ENCODE measurements at regions not wholly inside any gene's neighbourhood (a gene's known extent, or its start where the extent isn't known, plus 50 kb on each side); places are given as distances from the start of the nearest gene placed in this dataset.

DNA sequence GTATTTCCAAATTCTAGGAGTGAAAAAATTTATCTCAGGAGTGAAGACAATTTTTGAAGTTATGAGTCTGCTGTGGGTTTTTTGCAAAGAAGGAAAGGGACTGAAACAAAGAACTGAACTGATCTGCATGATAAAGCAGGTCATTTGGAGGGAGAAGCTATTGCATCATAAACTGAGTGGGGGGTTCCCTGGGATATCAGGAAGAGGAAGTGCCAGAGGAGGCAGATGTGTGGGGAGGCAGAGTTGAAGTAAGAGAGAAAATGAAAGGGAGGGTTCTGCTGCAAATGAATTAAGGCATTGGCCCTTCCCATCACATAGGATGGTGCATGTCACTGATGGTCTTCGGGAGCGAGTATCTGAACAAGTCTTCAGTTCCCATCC, 379.2 kb downstream of the VPS13C start:
- no peak for DNase-seq

DNA sequence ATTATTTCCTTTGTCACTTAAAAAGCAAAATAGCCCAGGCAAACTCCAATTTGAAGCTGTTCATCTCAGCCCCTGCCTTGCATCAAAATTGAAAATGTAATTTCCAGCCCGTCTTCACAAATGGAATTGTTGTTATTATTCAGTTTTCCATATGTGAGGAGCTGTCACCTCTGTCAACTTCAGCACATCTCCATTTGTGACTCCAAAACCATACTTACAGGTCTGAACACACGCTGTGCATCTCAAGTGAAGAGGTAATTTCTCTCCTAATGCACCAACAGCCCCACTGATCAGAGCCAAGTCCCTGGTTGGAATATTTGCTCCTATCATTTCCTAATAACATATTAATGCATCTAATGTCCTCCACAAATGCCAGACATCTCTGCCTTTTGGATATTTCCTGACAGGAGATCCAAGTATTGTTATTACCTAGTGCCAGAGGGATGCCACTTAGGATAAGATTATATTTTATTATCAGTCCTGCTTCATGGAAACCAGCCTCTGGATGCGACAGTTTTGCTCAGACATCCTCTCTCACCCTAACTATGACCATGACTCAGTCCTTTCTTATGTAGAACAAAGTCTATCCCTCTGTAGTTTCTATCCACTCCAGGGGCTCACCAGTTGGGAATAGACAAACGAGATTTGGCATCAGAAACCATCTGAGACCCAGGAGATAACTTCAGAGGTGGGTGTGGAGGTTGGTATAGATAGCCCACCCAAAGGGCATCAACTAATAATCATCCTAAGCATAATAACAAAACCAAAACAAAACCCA, 379.8 kb downstream of the VPS13C start:
- DNase-seq = no peak

DNA sequence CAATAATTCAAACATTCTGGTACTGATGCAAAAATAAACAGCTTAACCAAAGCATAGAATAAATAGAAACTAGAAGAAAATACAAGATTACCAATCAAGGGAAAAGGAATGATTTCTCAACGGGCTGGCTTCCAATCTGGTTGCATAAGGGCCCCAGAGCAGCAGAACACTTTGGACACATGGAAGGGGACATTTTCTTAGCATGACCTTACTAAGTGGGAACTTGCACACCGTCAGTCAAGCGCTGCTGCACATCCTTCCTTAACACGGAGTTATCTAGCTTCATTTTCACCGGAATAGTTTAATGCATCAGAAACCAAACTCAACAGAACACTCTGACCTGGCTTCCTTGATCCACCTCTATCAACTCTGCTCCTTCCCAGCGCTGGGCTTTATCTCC, 388.5 kb downstream of the VPS13C start:
- DNase-seq = no peak

DNA sequence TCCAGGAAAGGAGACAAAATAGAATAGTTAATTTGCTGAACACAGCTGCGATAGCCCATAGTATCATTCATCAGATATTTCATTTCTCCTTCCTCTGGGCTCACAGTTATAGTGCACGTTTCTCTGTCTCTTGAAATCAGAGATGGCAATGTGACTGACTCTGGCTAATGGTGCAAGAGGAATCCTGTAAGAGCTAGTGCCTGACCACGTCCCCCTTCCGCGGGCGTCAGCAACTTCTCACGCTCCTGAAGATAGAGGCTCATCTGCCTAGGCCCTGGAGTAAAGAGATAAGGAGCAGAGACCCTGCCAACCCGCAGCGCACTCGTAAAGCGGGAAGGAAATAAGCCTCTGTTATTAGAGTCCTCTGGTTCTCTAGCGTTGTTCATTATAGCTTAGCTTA, 391.8 kb downstream of the VPS13C start:
- DNase-seq = no peak

DNA sequence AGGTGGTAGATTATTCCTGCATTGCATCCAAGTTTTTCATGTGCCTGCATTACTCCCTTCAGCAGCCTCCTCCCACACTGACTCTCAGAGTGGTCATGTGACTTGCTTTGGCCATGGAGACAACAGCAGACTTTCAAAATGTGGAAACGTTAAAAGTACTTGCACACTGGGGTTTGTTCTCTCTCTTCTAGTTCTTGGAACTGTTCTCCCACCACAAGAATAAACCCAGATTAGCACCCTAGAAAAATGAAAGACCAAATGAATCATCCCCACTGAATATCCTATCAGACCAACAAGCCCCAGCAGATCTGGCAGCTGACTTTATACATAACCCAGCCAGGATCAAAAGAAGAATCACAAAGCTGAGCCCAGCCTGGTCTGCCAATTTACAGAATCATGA, 398.5 kb downstream of the VPS13C start:
- no peak for DNase-seq

DNA sequence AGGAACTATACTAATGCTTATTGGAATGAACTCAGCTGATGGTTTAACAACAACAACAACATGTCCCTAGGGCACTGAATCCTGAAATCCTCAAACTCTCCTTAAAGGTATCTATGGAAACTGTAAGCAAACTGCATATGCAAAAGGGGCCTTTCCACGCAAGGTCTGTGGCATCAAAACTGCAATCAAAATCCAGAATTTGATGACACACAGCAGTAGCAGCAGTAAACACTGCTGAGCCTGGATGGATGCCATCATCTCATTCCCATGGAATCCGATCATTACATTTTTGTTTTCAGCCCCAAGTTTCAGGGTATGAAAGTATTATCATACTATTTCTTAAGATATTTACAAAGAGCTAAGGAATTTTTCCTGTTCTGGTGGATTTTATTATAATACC, 399.7 kb downstream of the VPS13C start:
- DNase-seq = no peak

DNA sequence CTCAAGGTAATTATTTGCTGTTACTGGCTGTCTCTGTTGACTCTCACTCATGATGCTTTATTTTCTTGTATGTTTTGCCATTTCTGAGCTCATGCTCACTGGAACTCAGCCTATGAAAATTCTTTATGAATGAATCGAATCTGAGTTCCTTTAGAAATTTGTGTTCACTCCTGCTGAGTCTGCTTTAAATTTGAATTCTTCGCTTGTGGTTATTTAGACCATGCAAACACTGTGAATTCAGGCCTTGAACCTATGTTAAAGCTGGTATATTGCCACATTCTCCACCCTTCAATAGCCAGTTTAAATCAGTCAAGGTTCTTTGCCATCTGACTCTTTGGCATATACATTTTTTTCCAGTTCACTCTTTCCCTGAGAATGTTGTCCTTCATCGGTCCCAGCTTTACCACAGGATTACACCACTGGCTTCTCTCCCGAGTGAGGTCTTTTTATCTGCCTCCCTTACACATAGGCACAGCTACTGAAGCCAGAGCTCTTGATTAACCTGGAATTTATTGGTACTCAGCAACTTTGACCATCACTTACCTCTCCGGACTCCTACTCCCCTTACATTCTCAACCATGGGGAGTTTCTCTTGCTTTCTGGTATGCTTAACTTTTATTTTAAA, 400.6 kb downstream of the VPS13C start:
- DNase-seq = no peak

DNA sequence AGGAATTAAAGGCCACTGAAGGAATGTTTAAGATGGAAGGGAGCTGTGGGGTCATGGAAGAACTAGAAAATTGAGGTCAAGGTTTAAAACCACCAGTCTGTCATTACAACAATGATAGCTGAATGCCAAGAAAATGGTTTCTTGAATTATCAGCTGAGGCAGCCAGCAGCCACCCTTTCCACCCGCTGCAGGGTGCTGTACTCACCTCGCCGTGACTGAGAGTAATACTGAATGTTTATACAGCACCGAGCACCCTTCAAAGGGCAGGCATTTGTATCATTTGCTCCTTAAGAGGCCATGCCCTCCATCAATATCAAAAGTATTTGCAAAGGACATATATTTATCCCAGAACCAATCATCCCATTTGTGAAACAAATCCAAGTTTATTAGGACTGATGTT, 402.8 kb downstream of the VPS13C start:
- DNase-seq = no peak

DNA sequence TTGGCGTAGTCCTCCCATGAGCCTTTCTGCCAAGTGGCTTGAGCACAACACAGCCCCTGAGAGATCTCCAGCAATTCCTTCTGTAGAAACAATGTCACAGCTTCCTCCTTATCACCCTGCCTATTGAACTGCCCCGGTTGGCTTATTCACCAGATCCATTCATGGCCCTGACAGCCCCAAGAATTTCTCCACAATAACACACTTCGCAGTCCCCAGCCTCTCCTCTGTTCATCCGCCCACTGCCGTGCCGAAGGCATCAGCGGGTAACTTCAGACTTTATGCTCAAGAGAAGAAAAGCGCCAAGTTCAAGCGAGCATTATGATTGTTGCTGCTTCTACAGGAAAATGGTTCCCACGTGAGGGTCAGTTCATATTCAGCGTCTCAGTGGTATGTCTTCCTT, 403.9 kb downstream of the VPS13C start:
- DNase-seq = no peak

DNA sequence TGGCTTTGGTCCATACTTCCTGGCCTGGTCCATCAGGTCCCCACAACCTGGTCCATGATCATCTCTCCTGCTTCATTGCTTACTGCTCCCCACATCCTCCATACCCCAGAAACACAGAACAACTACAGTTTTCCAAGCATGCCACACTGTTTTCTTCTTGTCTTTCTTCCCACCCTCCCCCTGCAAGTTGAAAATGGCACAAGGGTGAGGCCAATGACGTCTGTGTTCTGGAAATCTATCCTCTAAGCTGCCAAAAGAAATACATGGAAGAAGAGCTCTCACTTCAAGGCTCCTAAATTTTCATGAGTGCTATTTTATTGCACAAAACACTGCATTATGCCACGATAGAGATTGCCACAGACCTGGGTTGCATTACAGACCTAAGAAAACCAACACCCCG, 404.4 kb downstream of the VPS13C start:
- no peak for DNase-seq

DNA sequence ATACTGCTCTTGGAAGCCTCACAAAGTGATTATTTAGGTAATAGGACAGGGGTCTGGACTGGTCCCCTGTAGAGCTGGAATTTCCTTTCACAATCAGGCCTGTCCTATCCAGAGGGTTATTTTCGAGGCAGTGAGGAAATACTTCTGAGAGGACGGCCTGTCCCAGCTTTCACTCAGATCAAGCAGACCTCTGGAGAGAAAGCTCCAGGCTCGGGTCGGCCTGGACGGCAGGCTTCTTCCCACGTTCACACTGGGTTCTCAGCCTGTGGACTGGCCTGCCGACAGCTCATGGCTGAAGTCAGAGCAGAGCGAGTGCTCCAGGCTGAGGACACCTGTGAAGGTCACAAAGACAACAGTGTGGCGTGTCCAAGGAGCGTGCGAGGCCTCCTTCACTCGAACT, 405.3 kb downstream of the VPS13C start:
- no peak for DNase-seq

DNA sequence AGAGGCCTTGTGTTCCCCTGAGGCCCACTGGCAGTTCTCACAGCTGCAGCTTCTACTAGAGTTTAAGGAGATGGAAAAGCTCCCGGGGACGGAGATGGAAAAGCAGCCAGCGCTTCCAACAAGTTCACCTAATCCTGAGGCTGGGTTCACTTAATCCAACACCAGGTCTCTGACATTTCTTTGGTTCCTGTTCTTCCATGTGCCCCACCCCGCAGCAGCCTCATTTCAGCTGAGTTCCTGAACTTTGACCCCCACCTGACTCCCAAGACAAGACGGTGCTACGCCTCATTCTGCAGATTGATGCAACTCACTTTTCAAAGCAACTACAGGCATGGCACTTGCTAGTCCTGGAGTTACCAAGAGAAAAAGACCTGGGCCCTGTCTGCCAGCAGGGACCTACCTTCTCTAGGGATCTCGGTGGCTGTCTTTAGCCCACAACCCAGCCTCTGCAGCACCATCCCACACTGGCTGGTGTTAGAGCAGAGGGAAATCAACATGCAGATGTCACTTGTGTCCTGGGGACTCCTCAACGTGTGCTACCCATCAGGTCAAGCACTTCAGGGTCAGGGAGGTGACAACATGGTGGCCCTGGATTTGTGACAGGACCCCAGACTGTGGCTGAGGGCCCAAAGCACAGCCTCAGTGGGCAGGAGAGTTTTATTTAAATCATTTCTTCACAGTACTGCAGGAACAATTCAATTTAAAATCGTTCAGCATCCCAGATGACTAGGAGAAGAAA, 406.1 kb downstream of the VPS13C start:
- DNase-seq = no peak

DNA sequence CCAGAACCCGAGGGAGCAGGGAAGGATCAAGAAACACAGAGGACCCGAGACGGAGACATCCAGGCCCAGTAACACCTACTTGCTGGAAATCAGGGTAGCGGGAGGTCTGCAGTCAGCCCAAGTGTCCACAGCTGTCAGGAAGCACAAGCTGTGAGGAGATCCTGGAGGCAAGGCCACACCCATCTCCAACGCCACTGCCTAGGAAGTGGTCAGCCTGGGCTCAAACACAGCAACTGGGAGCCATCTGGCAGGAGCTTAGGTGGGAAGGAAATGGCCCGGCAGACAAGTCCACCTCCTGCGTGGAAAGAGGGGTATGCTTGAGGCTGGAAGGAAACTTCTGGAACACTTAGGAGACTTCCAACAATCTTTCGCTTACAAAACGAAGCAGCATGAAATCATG, 407.1 kb downstream of the VPS13C start:
- no peak for DNase-seq

DNA sequence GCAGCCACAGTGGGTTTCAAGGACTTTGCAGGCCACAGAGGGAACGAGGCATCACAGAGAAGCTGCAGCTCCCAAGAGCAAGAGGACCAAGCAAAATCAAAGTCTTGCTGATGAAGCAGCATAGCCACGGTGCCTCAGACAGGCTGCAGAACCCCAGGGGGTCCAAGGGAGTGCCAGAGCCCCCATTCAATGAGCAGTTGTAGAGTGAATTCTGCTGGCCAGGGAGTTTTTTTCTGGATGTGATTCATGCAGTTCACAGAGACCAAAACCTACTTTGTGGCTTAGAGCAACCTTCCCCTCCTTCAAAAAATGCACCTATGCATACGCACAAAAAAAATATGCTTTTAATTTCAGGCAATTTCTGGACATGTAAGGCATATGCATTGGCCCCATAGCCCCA, 409.0 kb downstream of the VPS13C start:
- no peak for DNase-seq

DNA sequence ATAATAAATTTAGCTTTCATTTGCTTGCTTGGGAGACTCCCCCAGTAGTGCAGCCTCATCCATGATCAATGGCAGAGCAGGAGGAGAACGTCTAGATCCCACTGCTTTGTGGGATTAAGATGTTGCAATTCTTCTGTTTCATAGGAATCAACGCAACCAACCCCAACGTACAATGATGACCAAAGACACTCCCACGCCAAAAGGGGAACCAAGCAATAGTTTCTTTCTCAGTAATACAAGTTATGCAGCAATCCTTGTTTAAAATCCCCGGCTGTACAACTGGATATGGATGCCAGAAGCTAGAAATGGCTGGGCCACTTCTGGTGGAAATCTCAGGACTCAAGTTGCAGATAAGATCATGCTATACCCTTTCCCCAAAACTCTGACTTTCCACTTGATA, 411.2 kb downstream of the VPS13C start:
- DNase-seq = no peak

DNA sequence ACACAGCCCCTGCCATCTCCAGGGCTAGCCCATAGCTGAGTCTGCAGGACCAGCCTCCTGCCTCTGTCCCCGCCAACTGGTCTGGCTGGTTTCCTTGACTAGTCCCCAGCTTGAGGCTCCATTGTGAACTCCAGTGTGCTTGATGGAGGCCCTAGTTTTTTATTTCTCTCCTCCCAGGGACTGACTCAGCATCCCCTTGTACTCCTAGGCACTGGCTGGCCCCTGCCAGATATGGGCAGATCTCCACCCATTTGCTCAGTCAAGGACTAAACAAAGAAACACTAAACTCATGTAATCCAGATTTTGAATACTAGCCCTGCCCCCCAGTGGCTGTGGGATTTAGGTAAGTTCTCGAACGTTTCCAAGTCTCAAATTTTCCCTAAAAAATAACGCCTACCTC, 415.4 kb upstream of the RORA start:
- no peak for DNase-seq

DNA sequence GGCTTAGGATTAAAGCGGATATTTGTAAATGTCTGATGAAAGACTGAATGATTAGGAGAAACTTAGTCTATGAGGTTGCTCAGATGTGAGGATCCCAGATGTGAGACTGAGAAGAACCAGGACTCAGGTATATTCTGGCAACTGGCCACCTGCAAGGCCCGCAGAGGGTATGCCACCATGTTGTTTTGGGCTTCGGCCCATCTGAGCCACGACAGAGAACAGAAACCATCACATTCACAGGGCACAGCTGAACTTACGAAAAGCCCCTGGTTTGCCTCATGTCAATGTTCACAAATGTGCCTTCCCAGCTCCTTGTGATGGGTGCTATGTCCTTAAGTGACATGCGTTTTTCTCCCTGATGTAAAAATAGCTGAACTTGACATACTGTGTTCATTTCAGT, 412.5 kb upstream of the RORA start:
- DNase-seq = no peak

DNA sequence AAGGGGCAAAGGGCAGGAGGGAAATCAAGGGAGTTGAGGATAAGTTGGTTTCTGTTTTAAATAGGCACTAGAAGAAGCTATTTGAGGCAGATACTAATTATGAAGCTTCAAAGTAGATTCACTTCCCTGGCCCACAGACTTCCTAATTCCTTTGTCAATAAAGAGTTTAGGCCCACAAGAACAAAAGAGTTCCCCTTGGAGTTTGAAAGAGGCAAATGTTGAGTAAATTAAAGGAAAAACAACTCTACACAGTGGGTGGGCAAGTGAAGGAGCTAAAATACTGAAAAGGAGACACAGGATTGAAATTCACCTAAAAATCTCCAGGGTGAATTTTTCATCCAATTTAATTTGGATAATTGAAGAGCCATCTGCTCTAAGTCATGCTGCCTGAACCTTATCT, 411.7 kb upstream of the RORA start:
- no peak for DNase-seq

DNA sequence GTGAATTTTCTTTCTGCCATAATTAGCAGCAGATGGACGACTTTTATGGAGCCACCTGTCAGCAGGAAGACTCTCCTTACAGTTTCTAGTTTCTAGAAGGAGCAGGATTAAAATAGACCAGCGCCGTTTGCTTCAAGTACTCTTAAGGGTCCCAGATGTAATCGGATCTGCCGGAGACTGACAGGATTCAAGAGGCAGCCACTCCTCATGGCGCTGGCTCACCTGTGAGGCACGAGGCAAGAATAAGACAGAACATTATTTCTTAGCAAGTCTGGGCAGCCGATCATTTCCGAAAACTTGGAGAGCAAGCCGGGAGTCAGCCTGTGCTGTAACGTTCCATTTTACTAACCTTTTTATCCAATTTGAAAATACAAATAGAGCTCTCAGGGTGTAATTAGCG, 410.4 kb upstream of the RORA start:
- no peak for DNase-seq

DNA sequence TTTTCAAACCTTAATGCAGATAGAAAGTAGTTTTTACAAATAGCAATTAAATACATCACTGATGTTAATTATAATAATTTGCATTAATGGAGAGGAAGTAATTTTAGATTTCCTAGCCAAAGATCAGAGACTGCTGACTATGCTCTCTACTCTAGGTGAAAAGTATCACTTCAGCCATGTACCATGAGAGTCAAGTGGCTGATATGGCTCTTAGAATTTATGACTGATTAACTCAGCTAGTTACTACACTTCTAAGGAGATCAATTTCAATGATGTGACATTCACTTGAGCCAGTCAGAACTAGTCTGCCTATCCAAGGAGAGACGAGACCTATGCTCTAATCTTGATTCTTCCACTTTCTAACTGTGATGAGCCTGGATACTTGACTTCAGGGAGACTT, 405.7 kb upstream of the RORA start:
- DNase-seq = no peak

DNA sequence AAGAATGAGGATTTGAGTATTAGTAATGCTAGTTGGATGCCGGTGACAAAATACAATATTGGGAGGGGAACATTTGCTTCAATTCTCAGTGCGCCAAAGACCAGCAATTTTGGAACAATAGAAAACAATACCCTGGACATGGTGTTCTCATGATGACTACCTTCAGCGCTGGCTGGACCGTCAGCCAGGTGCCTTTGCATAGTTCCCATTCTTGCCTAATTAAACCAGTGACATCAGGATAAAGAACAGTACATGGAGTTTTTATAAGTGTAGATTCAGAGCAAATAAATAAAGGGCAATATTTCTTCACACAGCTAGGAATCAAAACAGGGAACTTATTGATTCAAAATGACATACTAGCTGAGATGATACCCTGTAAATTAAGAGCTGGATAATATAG, 404.8 kb upstream of the RORA start:
- no peak for DNase-seq

DNA sequence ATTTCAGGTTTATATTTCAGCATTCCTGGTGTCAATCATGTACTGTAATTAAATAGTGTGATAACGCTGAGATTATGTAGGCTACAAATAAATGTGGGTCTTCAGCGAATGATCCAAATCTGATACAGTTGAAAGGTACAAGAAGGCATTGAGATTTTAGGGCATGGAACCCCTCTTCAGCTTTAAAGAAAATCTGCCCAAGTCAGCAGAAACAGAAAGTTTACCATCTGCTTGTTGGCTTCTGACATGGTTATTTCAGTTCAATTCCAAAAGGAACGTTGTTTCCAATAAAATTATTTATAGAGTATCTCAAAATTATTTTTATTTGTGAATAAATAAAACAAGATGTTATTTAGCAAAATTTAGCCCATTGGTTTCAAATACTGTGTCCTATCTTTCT, 400.2 kb upstream of the RORA start:
- DNase-seq = no peak

DNA sequence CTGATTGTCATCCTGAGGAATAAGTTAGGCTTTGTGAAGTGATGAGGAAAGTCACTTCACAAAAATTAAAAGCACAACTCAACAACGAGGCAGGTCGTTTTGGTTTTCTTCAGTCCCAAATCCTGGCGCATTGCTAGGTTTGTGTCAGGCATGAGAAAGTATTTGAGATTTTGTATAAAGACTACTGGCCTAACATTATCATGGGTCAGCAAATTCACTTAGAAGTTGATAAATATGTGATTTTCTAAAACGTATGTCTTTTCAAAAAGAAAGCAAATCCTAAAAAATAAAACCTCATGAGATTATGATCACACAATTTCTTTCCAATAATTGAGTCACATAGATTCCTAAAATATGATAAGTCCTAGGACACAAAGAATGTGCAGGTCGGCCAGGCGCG, 395.8 kb upstream of the RORA start:
- DNase-seq = no peak

DNA sequence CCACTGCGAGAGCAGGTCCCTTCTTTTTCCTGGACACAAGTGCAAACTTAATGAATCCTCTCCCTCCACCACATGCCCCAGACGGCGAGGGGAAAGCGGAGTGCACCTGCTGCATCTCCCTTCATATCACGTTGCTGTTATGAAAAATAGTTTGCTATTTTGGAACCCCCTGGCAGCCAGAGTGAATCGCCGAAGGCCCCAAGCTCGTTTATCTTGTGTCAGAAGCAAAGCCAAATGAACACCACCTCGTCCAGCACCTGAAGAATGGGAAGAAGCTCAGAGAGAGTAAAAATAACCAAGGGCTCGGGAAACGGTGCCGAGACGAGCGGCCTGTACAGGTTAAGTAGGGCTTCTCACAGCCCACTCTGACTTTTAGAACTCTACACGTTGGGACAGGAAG, 394.6 kb upstream of the RORA start:
- no peak for DNase-seq

DNA sequence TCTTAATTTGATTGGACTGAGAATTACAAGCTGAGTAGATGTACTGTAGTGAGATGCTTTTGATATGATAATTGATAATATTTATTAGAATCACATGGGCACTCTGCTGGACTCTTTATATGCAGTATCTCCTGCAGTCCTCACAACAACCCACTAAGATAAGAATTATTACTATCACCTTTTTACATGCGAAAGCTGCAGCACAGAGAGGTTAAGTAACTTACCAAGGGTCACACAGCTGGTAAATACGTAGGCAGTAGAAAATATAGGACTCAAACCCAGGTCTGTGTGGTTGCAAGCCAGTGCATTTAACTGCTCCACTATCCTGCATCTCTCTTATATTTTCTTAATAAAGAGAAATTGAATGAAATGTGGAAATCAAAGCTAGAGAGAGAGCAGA, 392.8 kb upstream of the RORA start:
- no peak for DNase-seq

All from NCI-H1930 (cell line).